ENCODE measurements at regions not wholly inside any gene's neighbourhood (a gene's known extent, or its start where the extent isn't known, plus 50 kb on each side); places are given as distances from the start of the nearest gene placed in this dataset.

DNA sequence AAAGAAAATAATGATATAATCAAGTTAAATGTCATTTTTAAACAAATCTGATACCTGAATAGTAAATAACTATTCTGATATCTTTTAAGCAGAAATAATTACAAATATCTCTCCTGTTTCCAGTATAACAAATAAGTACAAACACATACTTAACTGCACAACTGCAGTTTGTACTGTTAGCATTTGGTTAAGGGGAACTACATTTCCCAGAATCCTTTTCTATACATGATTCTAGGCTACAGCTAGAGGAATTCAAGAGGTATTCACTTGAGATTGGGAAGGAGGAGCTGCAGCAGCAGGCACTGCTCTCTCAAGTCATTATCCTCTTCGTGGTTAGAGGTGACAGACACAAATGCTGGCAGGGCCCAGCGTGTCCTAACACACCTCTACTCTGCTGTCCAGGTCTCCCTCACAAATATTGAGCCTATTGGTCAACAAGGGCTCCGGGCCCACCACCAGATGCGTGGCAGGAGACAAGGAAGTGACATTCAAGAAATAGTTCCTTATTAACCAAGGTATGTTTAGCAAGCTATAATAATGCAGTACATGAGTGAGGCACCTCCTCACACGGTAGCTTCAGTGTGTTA lies 255.1 kb upstream of the MKLN1 start:
- TF ChIP-seq, protein P1, sequence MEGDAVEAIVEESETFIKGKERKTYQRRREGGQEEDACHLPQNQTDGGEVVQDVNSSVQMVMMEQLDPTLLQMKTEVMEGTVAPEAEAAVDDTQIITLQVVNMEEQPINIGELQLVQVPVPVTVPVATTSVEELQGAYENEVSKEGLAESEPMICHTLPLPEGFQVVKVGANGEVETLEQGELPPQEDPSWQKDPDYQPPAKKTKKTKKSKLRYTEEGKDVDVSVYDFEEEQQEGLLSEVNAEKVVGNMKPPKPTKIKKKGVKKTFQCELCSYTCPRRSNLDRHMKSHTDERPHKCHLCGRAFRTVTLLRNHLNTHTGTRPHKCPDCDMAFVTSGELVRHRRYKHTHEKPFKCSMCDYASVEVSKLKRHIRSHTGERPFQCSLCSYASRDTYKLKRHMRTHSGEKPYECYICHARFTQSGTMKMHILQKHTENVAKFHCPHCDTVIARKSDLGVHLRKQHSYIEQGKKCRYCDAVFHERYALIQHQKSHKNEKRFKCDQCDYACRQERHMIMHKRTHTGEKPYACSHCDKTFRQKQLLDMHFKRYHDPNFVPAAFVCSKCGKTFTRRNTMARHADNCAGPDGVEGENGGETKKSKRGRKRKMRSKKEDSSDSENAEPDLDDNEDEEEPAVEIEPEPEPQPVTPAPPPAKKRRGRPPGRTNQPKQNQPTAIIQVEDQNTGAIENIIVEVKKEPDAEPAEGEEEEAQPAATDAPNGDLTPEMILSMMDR (IDR thresholded peaks at IDR 0.05) = no peak
- no peak for TF ChIP-seq POLR2A (IDR thresholded peaks at IDR 0.05)
- TF ChIP-seq POLR2AphosphoS5 (IDR thresholded peaks at IDR 0.05) = no peak
